K562 (cell line): ENCODE measurements at regions not wholly inside any gene's neighbourhood (a gene's known extent, or its start where the extent isn't known, plus 50 kb on each side); places are given as distances from the start of the nearest gene placed in this dataset.

Experiments used
- ARID1B ChIP-seq: fragments of 450-650 bp; IDR thresholded peaks from 2 replicates; pipeline ENCODE4 v1.6.1; 2016; ENCODE audit warnings: antibody characterized with exemption, mild to moderate bottlenecking, inconsistent platforms
- DMBX1 ChIP-seq: fragments of 250-450 bp; sonication (Bioruptor Pico); IDR thresholded peaks from 2 replicates; pipeline ENCODE4 v1.8.0; 2022; ENCODE audit warnings: inconsistent platforms, mild to moderate bottlenecking, moderate library complexity, borderline replicate concordance
- ETV6 ChIP-seq, 3 experiments: fragments of 150-350 bp in 1 of 3; sonication (generic) in 1 of 3; formaldehyde crosslinking in 1 of 3; IDR thresholded peaks; 2 replicates each; pipeline versions ENCODE4 v1.6.1 to v1.8.0; 2014 to 2022; ENCODE audit warnings: borderline replicate concordance in 2 of 3, low read depth in 2 of 3, antibody characterized with exemption in 1 of 3, low read length in 1 of 3, mild to moderate bottlenecking in 1 of 3, missing genetic modification reagents in 1 of 3
- EZH2 ChIP-seq: IDR thresholded peaks from 2 replicates; pipeline ENCODE4 v1.6.1; 2012; ENCODE audit warnings: low read depth, mild to moderate bottlenecking, inconsistent platforms, low read length, borderline replicate concordance
- FOXJ2 ChIP-seq: fragments of 200-800 bp; sonication (Bioruptor generic); IDR thresholded peaks from 2 replicates; pipeline ENCODE4 v1.6.1; 2016; ENCODE audit warnings: missing genetic modification characterization, missing compliant biosample characterization
- HDAC3 ChIP-seq: fragments of 450-650 bp; IDR thresholded peaks from 2 replicates; pipeline ENCODE4 v1.6.1; 2018; ENCODE audit warnings: borderline replicate concordance, mild to moderate bottlenecking, moderate library complexity; ENCODE audit not compliant: partially characterized antibody
- MCM2 ChIP-seq: fragments of 450-650 bp; IDR thresholded peaks from 2 replicates; pipeline ENCODE4 v1.6.1; 2017; ENCODE audit warnings: low read depth, mild to moderate bottlenecking
- MECOM ChIP-seq: fragments of 250-450 bp; sonication (Bioruptor Pico); IDR thresholded peaks from 2 replicates; pipeline ENCODE4 v1.8.0; 2022; ENCODE audit warnings: inconsistent platforms
- MLX ChIP-seq, 2 experiments: fragments of 450-650 bp in 1 of 2; sonication (generic) in 1 of 2; formaldehyde crosslinking; conservative IDR thresholded peaks; 2 replicates each; pipeline versions ENCODE4 v1.4.0 to v1.8.1; 2020 to 2022; ENCODE audit warnings: mild to moderate bottlenecking in 1 of 2, missing genetic modification reagents in 1 of 2
- NFXL1 ChIP-seq: fragments of 450-650 bp; formaldehyde crosslinking; IDR thresholded peaks from 2 replicates; pipeline ENCODE4 v1.4.0; 2021; ENCODE audit warnings: mild to moderate bottlenecking
- PRMT5 ChIP-seq: sonication (generic); formaldehyde crosslinking; IDR thresholded peaks from 2 replicates; pipeline ENCODE4 v1.5.0; 2020; ENCODE audit warnings: missing genetic modification reagents
- PTRF ChIP-seq: fragments of 450-650 bp; IDR thresholded peaks from 2 replicates; pipeline ENCODE4 v1.6.1; 2016; ENCODE audit warnings: mild to moderate bottlenecking, missing genetic modification characterization, missing compliant biosample characterization
- RAD21 ChIP-seq, 2 experiments: fragments of 250-450 bp in 1 of 2; fragments of 450-650 bp in 1 of 2; sonication (Bioruptor Pico) in 1 of 2; formaldehyde crosslinking in 1 of 2; IDR thresholded peaks in 1 of 2; conservative IDR thresholded peaks in 1 of 2; 2 replicates each; pipeline versions ENCODE4 v1.4.0 to v1.8.0; 2020 to 2022; ENCODE audit warnings: mild to moderate bottlenecking in 2 of 2, moderate library complexity in 1 of 2
- SIN3A ChIP-seq, 2 experiments: fragments of 150-350 bp in 1 of 2; IDR thresholded peaks; 2 replicates each; pipeline ENCODE4 v1.6.1; 2011 to 2016; ENCODE audit warnings: borderline replicate concordance in 2 of 2, low read depth in 2 of 2, low read length in 2 of 2, mild to moderate bottlenecking in 2 of 2, moderate library complexity in 2 of 2; ENCODE audit not compliant: control insufficient read depth in 1 of 2
- SMAD4 ChIP-seq: fragments of 250-450 bp; sonication (Bioruptor Pico); conservative IDR thresholded peaks from 2 replicates; pipeline ENCODE4 v1.8.0; 2021; ENCODE audit warnings: inconsistent platforms, mild to moderate bottlenecking, moderate library complexity
- SP2 ChIP-seq: IDR thresholded peaks from 2 replicates; pipeline ENCODE4 v1.6.1; 2011; ENCODE audit warnings: mild to moderate bottlenecking, low read depth, low read length, moderate library complexity; ENCODE audit not compliant: poor library complexity, severe bottlenecking; ENCODE audit errors: extremely low read depth
- STAT6 ChIP-seq: sonication (generic); formaldehyde crosslinking; IDR thresholded peaks from 2 replicates; pipeline ENCODE4 v1.8.1; 2023; ENCODE audit warnings: mild to moderate bottlenecking, missing genetic modification reagents
- TEAD1 ChIP-seq, 2 experiments: fragments of 450-650 bp in 1 of 2; sonication (generic) in 1 of 2; formaldehyde crosslinking; IDR thresholded peaks; 2 replicates each; pipeline versions ENCODE4 v1.4.0 to v1.8.0; 2020 to 2022; ENCODE audit warnings: mild to moderate bottlenecking in 2 of 2, missing genetic modification reagents in 1 of 2
- ZNF184 ChIP-seq: sonication (generic); formaldehyde crosslinking; IDR thresholded peaks from 2 replicates; pipeline ENCODE4 v1.5.0; 2020; ENCODE audit warnings: missing genetic modification reagents
- ZNF347 ChIP-seq: fragments of 450-650 bp; formaldehyde crosslinking; IDR thresholded peaks from 2 replicates; pipeline ENCODE4 v1.4.0; 2020; ENCODE audit warnings: low read depth, mild to moderate bottlenecking, moderate library complexity
- ZNF586 ChIP-seq: fragments of 450-650 bp; formaldehyde crosslinking; conservative IDR thresholded peaks from 2 replicates; pipeline ENCODE4 v1.4.0; 2020; ENCODE audit warnings: mild to moderate bottlenecking, moderate library complexity
- ZNF75A ChIP-seq: fragments of 450-650 bp; formaldehyde crosslinking; IDR thresholded peaks from 2 replicates; pipeline ENCODE4 v1.4.0; 2020; ENCODE audit warnings: mild to moderate bottlenecking
- ZZZ3 ChIP-seq: fragments of 450-650 bp; IDR thresholded peaks from 2 replicates; pipeline ENCODE4 v1.6.1; 2016; ENCODE audit warnings: antibody characterized with exemption, mild to moderate bottlenecking, moderate library complexity
- TF ChIP-seq, protein P1 (sequence below): fragments of 450-650 bp; formaldehyde crosslinking; IDR thresholded peaks from 2 replicates; pipeline ENCODE4 v1.4.0; 2022; ENCODE audit warnings: missing genetic modification characterization

GRCh38 chr5:89125372-89125771 lies 242.4 kb upstream of the MEF2C start (continued):
- no peak for TF ChIP-seq STAT6 (CRISPR knock-in tag)
- TF ChIP-seq FOXJ2 (tag): no peak
- TF ChIP-seq ETV6 (IDR thresholded peaks at IDR 0.05; ENCODE audit: borderline replicate concordance in 1 of 2, low read depth in 2 of 2, low read length in 1 of 2): no peak
- TF ChIP-seq ETV6 (CRISPR knock-in tag; IDR thresholded peaks at IDR 0.05; ENCODE audit: borderline replicate concordance): no peak
- no peak for TF ChIP-seq SIN3A (IDR thresholded peaks at IDR 0.05; ENCODE audit: borderline replicate concordance in 2 of 2, control insufficient read depth in 1 of 2, low read depth in 2 of 2, low read length in 2 of 2)
- TF ChIP-seq ZZZ3: no peak
- TF ChIP-seq TEAD1 (CRISPR knock-in tag; IDR thresholded peaks at IDR 0.05): no peak
- no peak for TF ChIP-seq ZNF347 (CRISPR knock-in tag)
- TF ChIP-seq MCM2: no peak
- no peak for TF ChIP-seq ZNF75A (CRISPR knock-in tag)
- TF ChIP-seq, protein P1, sequence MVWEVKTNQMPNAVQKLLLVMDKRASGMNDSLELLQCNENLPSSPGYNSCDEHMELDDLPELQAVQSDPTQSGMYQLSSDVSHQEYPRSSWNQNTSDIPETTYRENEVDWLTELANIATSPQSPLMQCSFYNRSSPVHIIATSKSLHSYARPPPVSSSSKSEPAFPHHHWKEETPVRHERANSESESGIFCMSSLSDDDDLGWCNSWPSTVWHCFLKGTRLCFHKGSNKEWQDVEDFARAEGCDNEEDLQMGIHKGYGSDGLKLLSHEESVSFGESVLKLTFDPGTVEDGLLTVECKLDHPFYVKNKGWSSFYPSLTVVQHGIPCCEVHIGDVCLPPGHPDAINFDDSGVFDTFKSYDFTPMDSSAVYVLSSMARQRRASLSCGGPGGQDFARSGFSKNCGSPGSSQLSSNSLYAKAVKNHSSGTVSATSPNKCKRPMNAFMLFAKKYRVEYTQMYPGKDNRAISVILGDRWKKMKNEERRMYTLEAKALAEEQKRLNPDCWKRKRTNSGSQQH (CRISPR knock-in tag): no peak
- no peak for TF ChIP-seq PRMT5 (CRISPR knock-in tag)
- no peak for TF ChIP-seq MLX (CRISPR knock-in tag; conservative IDR thresholded peaks at IDR 0.05)
- peak; percentile 46; the same call in 1 of the 2 replicates for TF ChIP-seq ARID1B
- TF ChIP-seq SP2: no peak
- TF ChIP-seq MECOM: peak; percentile 13; the same call in 1 of the 2 replicates
- no peak for TF ChIP-seq ZNF586
- peak; percentile 72; the same call in 1 of the 2 replicates for TF ChIP-seq SMAD4 (CRISPR knock-in tag)
- peak; percentile 60; the same call in 1 of the 2 replicates for TF ChIP-seq PTRF
- no peak for TF ChIP-seq NFXL1 (CRISPR knock-in tag)
- TF ChIP-seq DMBX1 (CRISPR knock-in tag): peak; percentile 94
- TF ChIP-seq HDAC3: no peak
- TF ChIP-seq RAD21 (CRISPR knock-in tag; conservative IDR thresholded peaks at IDR 0.05 in 1 of 2, IDR thresholded peaks at IDR 0.05 in 1 of 2): no peak
- TF ChIP-seq EZH2: no peak
- TF ChIP-seq ZNF184 (CRISPR knock-in tag): no peak
